ENCODE measurements at regions not wholly inside any gene's neighbourhood (a gene's known extent, or its start where the extent isn't known, plus 50 kb on each side); places are given as distances from the start of the nearest gene placed in this dataset.

DNA sequence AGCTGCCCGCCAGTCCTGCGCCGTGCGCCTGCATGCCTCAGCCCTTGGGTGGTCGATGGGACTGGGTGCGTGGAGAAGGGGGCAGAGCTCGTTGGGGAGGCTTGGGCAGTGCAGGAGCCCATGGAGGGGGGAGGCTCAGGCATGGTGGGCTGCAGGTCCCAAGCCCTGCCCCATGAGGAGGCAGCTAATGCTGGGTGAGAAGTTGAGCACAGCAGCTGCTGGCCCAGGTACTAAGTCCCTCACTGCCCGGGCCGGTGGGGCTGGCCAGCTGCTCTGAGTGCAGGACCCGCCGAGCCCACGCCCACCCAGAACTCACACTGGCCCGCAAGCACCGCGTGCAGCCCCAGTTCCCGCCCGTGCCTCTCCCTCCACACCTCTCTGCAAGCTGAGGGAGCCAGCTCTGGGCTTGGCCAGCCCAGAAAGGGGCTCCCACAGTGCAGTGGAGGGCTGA is 764.3 kb upstream of the TYRP1 start:
- Histone ChIP-seq H3K4me3 (no peak overlapping the region), H3K36me3 (no peaks in the 10 kb centered on the region), H3K27ac (no peak overlapping the region), H3K9me3 (no peaks in the 10 kb centered on the region), H3K4me1 (no peaks in the 10 kb centered on the region), H3K27me3 (no peaks in the 10 kb centered on the region)
- DNase-seq: no peak
- intact Hi-C loops (cut with DNase I; ENCODE audit: low total_unique reads): no loop called here
- TF ChIP-seq, protein P1, sequence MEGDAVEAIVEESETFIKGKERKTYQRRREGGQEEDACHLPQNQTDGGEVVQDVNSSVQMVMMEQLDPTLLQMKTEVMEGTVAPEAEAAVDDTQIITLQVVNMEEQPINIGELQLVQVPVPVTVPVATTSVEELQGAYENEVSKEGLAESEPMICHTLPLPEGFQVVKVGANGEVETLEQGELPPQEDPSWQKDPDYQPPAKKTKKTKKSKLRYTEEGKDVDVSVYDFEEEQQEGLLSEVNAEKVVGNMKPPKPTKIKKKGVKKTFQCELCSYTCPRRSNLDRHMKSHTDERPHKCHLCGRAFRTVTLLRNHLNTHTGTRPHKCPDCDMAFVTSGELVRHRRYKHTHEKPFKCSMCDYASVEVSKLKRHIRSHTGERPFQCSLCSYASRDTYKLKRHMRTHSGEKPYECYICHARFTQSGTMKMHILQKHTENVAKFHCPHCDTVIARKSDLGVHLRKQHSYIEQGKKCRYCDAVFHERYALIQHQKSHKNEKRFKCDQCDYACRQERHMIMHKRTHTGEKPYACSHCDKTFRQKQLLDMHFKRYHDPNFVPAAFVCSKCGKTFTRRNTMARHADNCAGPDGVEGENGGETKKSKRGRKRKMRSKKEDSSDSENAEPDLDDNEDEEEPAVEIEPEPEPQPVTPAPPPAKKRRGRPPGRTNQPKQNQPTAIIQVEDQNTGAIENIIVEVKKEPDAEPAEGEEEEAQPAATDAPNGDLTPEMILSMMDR (IDR thresholded peaks at IDR 0.05): no peak
- TF ChIP-seq EP300 (IDR thresholded peaks at IDR 0.05; ENCODE audit: low read depth) (no peak), POLR2A (IDR thresholded peaks at IDR 0.05) (no peak), POLR2AphosphoS5 (IDR thresholded peaks at IDR 0.05) (no peak)
- in situ Hi-C loops (cut with MboI; ENCODE audit: low pct_ligation_motif_present in 1 of 4, low pct_unique_long_range_greater_than_20kb in 1 of 4, low sequenced_read_pairs in 3 of 4): loop anchor here in 1 of 4 donors (25.0 kb wide), 1 partner anchor 92 kb away; no protein-coding TSS in a partner anchor
- WGBS, 2 donors (ENCODE audit: low coverage in 1 of 2): 94% methylated on average over 17 of the region's 17 CpGs; no CpG with 5 or more reads in 1 of the 2 donors

DNA sequence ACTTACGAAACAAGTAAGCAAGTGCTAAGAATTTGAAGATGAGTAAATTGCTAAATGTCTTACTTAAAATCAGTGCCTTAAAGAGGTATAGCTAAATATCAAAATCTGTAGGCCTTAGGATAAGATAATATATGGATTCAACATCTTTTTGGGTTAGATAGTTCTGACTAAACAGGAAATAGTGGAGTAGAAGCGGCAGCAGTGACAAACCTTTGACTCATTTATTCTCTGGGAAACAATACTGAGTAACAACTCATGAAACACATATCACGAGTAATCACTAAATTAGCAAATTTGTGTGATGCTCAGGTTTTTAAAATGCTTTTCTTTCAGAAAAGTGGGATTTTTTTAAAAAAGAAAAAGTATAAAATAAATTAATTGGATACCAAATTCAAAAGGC is 762.1 kb upstream of the TYRP1 start:
- H3K4me3 ChIP-seq: no peak overlapping the region
- no peak overlapping the region for H3K27ac ChIP-seq
- in situ Hi-C loops (cut with MboI; ENCODE audit: low pct_ligation_motif_present in 1 of 4, low pct_unique_long_range_greater_than_20kb in 1 of 4, low sequenced_read_pairs in 3 of 4): loop anchor here in 1 of 4 donors (25.0 kb wide), 1 partner anchor 94 kb away; no protein-coding TSS in a partner anchor
- intact Hi-C loops (cut with DNase I; ENCODE audit: low total_unique reads): no loop called here
- WGBS, 2 donors (ENCODE audit: low coverage in 1 of 2): 84 to 87% methylated on average over 3 of the region's 3 CpGs
- H3K27me3 ChIP-seq: no peaks in the 10 kb centered on the region
- no peak for TF ChIP-seq POLR2A (IDR thresholded peaks at IDR 0.05)
- no peak for TF ChIP-seq POLR2AphosphoS5 (IDR thresholded peaks at IDR 0.05)
- TF ChIP-seq, protein P1 (IDR thresholded peaks at IDR 0.05): no peak
- TF ChIP-seq EP300 (IDR thresholded peaks at IDR 0.05; ENCODE audit: low read depth): no peak
- DNase-seq: no peak
- no peaks in the 10 kb centered on the region for H3K36me3 ChIP-seq
- H3K4me1 ChIP-seq: no peaks in the 10 kb centered on the region
- no peaks in the 10 kb centered on the region for H3K9me3 ChIP-seq

DNA sequence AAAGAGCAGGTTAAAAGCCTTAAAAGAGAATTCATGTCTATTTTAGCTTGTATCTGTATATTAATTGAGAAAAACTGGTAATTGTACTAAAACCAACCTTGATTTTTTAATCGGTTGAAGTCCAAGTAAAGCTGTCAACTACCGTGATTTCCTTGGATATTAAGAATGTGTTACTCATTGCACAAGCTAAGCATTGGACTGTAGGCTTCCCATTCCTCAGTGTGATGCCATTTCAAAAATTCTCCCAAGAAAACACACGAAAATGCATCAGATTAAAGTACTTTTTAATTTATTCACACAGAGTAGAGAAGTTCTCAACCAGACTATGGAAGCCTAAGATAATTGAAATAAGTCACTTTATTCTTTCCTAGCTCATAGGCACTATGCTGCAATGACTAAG is 761.4 kb upstream of the TYRP1 start:
- in situ Hi-C loops (cut with MboI; ENCODE audit: low pct_ligation_motif_present in 1 of 4, low pct_unique_long_range_greater_than_20kb in 1 of 4, low sequenced_read_pairs in 3 of 4): loop anchor here in 1 of 4 donors (25.0 kb wide), 1 partner anchor 94 kb away; no protein-coding TSS in a partner anchor
- H3K4me1 ChIP-seq: no peaks in the 10 kb centered on the region
- TF ChIP-seq POLR2A (IDR thresholded peaks at IDR 0.05) (no peak), EP300 (IDR thresholded peaks at IDR 0.05; ENCODE audit: low read depth) (no peak), POLR2AphosphoS5 (IDR thresholded peaks at IDR 0.05) (no peak)
- TF ChIP-seq, protein P1 (IDR thresholded peaks at IDR 0.05): no peak
- H3K27me3 ChIP-seq: no peaks in the 10 kb centered on the region
- H3K9me3 ChIP-seq: no peaks in the 10 kb centered on the region
- WGBS, 2 donors (ENCODE audit: low coverage in 1 of 2): 66 to 71% methylated on average over 3 of the region's 3 CpGs
- intact Hi-C loops (cut with DNase I; ENCODE audit: low total_unique reads): no loop called here
- no peak overlapping the region for H3K27ac ChIP-seq
- no peak overlapping the region for H3K4me3 ChIP-seq
- H3K36me3 ChIP-seq: no peaks in the 10 kb centered on the region
- no peak for DNase-seq

DNA sequence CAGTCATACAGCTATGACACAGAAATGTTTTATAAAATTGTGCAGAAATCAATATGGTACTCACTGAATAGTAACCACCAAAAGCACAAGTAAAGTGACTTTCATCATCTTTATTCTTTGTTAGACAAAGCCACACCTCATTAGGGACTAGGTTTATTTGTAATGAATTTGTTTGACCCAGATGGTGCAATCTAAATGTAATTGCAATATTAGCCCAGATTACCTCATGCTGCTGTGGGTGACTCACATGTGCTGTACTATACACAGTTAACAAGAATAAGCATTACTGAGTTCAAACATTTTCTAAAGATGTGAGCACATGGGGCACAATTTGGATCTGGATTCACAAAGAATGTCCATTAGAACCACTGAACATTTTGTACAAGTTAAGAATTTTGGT is 759.3 kb upstream of the TYRP1 start:
- no peaks in the 10 kb centered on the region for H3K27me3 ChIP-seq
- H3K9me3 ChIP-seq: no peaks in the 10 kb centered on the region
- no peaks in the 10 kb centered on the region for H3K36me3 ChIP-seq
- TF ChIP-seq EP300 (IDR thresholded peaks at IDR 0.05; ENCODE audit: low read depth): no peak
- TF ChIP-seq, protein P1 (IDR thresholded peaks at IDR 0.05): no peak
- no peak for TF ChIP-seq POLR2AphosphoS5 (IDR thresholded peaks at IDR 0.05)
- TF ChIP-seq POLR2A (IDR thresholded peaks at IDR 0.05): no peak
- DNase-seq: no peak
- H3K4me1 ChIP-seq: no peaks in the 10 kb centered on the region
- in situ Hi-C loops (cut with MboI; ENCODE audit: low pct_ligation_motif_present in 1 of 4, low pct_unique_long_range_greater_than_20kb in 1 of 4, low sequenced_read_pairs in 3 of 4): loop anchor here in 1 of 4 donors (25.0 kb wide), 1 partner anchor 97 kb away; no protein-coding TSS in a partner anchor
- intact Hi-C loops (cut with DNase I; ENCODE audit: low total_unique reads): no loop called here
- no peak overlapping the region for H3K27ac ChIP-seq
- no peak overlapping the region for H3K4me3 ChIP-seq

Measured in transverse colon (tissue), 4 donors.